Naive B cell (primary cell): ENCODE measurements at regions not wholly inside any gene's neighbourhood (a gene's known extent, or its start where the extent isn't known, plus 50 kb on each side); places are given as distances from the start of the nearest gene placed in this dataset.

ENCODE experiments used
- ATAC-seq, 2 donors: fragments of 150-1000 bp; cut with Tn5 transposase; 2 replicates each; pipeline ENCODE4 v1.10.0; 2021; ENCODE audit warnings: low read depth in 2 of 2, mild to moderate bottlenecking in 2 of 2, moderate library complexity in 2 of 2
- DNase-seq: peaks from one replicate; pipeline ENCODE4 v3.0.0; 2022
- H3K27ac Mint-ChIP-seq, 6 donors: one replicate each; pipeline ENCODE4 v1.8.0; 2020 to 2022; ENCODE audit warnings: mild to moderate bottlenecking in 6 of 6, mixed read lengths in 6 of 6, moderate library complexity in 5 of 6, inconsistent platforms in 2 of 6
- H3K27me3 Mint-ChIP-seq, 3 donors: one replicate each; pipeline ENCODE4 v1.8.0; 2021 to 2022; ENCODE audit warnings: mixed read lengths in 3 of 3, mild to moderate bottlenecking in 1 of 3
- H3K36me3 Mint-ChIP-seq, 2 donors: one replicate each; pipeline ENCODE4 v1.8.0; 2020 to 2022; ENCODE audit warnings: mixed read lengths in 2 of 2, inconsistent platforms in 1 of 2, mild to moderate bottlenecking in 1 of 2
- H3K4me1 Mint-ChIP-seq, 3 donors: one replicate each; pipeline ENCODE4 v1.8.0; 2020 to 2022; ENCODE audit warnings: mixed read lengths in 3 of 3, inconsistent platforms in 1 of 3, mild to moderate bottlenecking in 1 of 3, moderate library complexity in 1 of 3
- H3K4me3 Mint-ChIP-seq, 8 donors: one replicate each; pipeline ENCODE4 v1.8.0; 2020 to 2022; ENCODE audit warnings: mild to moderate bottlenecking in 8 of 8, mixed read lengths in 8 of 8, moderate library complexity in 8 of 8, inconsistent platforms in 2 of 8
- H3K9me3 Mint-ChIP-seq, 7 donors: one replicate each; pipeline ENCODE4 v1.8.0; 2020 to 2022; ENCODE audit warnings: mixed read lengths in 7 of 7, mild to moderate bottlenecking in 5 of 7, inconsistent platforms in 2 of 7, moderate library complexity in 1 of 7

- Mint-ChIP-seq H3K9me3 (peaks cover 0 to 7% (median 2%) of the 10 kb centered on the region in 7 donors), H3K4me1 (no peaks in the 10 kb centered on the region), H3K27me3 (no peaks in the 10 kb centered on the region), H3K27ac (no peak overlapping the region), H3K4me3 (no peak overlapping the region), H3K36me3 (no peaks in the 10 kb centered on the region)
- ATAC-seq (no peak), DNase-seq (no peak)
These were observed 781.2 kb upstream of the GRM7 start for GRCh38 chr3:6079561-6080179.

GRCh38 chr3:6088433-6088832 is 772.5 kb upstream of the GRM7 start:
- H3K36me3 Mint-ChIP-seq: no peaks in the 10 kb centered on the region
- no peak overlapping the region for H3K4me3 Mint-ChIP-seq
- no peak for DNase-seq
- no peaks in the 10 kb centered on the region for H3K27me3 Mint-ChIP-seq
- H3K4me1 Mint-ChIP-seq: no peaks in the 10 kb centered on the region
- peak overlapping the region in 1 of 6 donors; percentile 18 for H3K27ac Mint-ChIP-seq
- no peak for ATAC-seq
- H3K9me3 Mint-ChIP-seq: peaks cover 0 to 6% (median 0%) of the 10 kb centered on the region in 7 donors

- peaks cover 0 to 7% (median 0%) of the 10 kb centered on the region in 7 donors for H3K9me3 Mint-ChIP-seq
- H3K27ac Mint-ChIP-seq: no peak overlapping the region
- no peak overlapping the region for H3K4me3 Mint-ChIP-seq
- H3K36me3 Mint-ChIP-seq: no peaks in the 10 kb centered on the region
- H3K4me1 Mint-ChIP-seq: no peaks in the 10 kb centered on the region
- ATAC-seq (no peak), DNase-seq (no peak)
- H3K27me3 Mint-ChIP-seq: no peaks in the 10 kb centered on the region
These were observed 771.1 kb upstream of the GRM7 start for GRCh38 chr3:6089780-6090179.

GRCh38 chr3:6091262-6091661 is 769.7 kb upstream of the GRM7 start:
- H3K36me3 Mint-ChIP-seq: no peaks in the 10 kb centered on the region
- peaks cover 0 to 4% (median 0%) of the 10 kb centered on the region in 7 donors for H3K9me3 Mint-ChIP-seq
- H3K27me3 Mint-ChIP-seq: no peaks in the 10 kb centered on the region
- DNase-seq (no peak), ATAC-seq (no peak)
- no peaks in the 10 kb centered on the region for H3K4me1 Mint-ChIP-seq
- H3K4me3 Mint-ChIP-seq: no peak overlapping the region
- H3K27ac Mint-ChIP-seq: no peak overlapping the region

GRCh38 chr3:6095006-6095405 is 765.9 kb upstream of the GRM7 start:
- ATAC-seq (no peak), DNase-seq (no peak)
- no peaks in the 10 kb centered on the region for H3K4me1 Mint-ChIP-seq
- no peaks in the 10 kb centered on the region for H3K36me3 Mint-ChIP-seq
- H3K9me3 Mint-ChIP-seq: peaks cover 0 to 4% (median 0%) of the 10 kb centered on the region in 7 donors
- no peak overlapping the region for H3K27ac Mint-ChIP-seq
- no peak overlapping the region for H3K4me3 Mint-ChIP-seq
- H3K27me3 Mint-ChIP-seq: no peaks in the 10 kb centered on the region

GRCh38 chr3:6097021-6097420 is 763.9 kb upstream of the GRM7 start:
- Mint-ChIP-seq H3K36me3 (no peaks in the 10 kb centered on the region), H3K4me1 (no peaks in the 10 kb centered on the region), H3K9me3 (peaks cover 0 to 8% (median 0%) of the 10 kb centered on the region in 7 donors), H3K27me3 (no peaks in the 10 kb centered on the region), H3K27ac (no peak overlapping the region), H3K4me3 (no peak overlapping the region)
- no peak for ATAC-seq
- DNase-seq: no peak

GRCh38 chr3:6097556-6097955 is 763.4 kb upstream of the GRM7 start:
- Mint-ChIP-seq H3K36me3 (no peaks in the 10 kb centered on the region), H3K27me3 (no peaks in the 10 kb centered on the region), H3K4me1 (no peaks in the 10 kb centered on the region), H3K27ac (no peak overlapping the region), H3K4me3 (no peak overlapping the region), H3K9me3 (peaks cover 0 to 8% (median 0%) of the 10 kb centered on the region in 7 donors)
- DNase-seq (no peak), ATAC-seq (no peak)

GRCh38 chr3:6098516-6099157 is 762.3 kb upstream of the GRM7 start:
- no peaks in the 10 kb centered on the region for H3K36me3 Mint-ChIP-seq
- H3K9me3 Mint-ChIP-seq: peaks cover 0 to 8% (median 0%) of the 10 kb centered on the region in 7 donors
- H3K4me3 Mint-ChIP-seq: no peak overlapping the region
- DNase-seq (no peak), ATAC-seq (no peak)
- H3K27me3 Mint-ChIP-seq: no peaks in the 10 kb centered on the region
- H3K4me1 Mint-ChIP-seq: no peaks in the 10 kb centered on the region
- no peak overlapping the region for H3K27ac Mint-ChIP-seq

GRCh38 chr3:6099458-6100075 is 761.3 kb upstream of the GRM7 start:
- H3K9me3 Mint-ChIP-seq: peaks cover 0 to 6% (median 0%) of the 10 kb centered on the region in 7 donors
- DNase-seq (no peak), ATAC-seq (no peak)
- no peaks in the 10 kb centered on the region for H3K36me3 Mint-ChIP-seq
- no peak overlapping the region for H3K4me3 Mint-ChIP-seq
- no peaks in the 10 kb centered on the region for H3K4me1 Mint-ChIP-seq
- no peak overlapping the region for H3K27ac Mint-ChIP-seq
- H3K27me3 Mint-ChIP-seq: no peaks in the 10 kb centered on the region

GRCh38 chr3:6105187-6105586 is 755.7 kb upstream of the GRM7 start:
- no peaks in the 10 kb centered on the region for H3K27me3 Mint-ChIP-seq
- no peak overlapping the region for H3K27ac Mint-ChIP-seq
- H3K36me3 Mint-ChIP-seq: no peaks in the 10 kb centered on the region
- no peak overlapping the region for H3K4me3 Mint-ChIP-seq
- no peaks in the 10 kb centered on the region for H3K4me1 Mint-ChIP-seq
- DNase-seq (no peak), ATAC-seq (no peak)
- peaks cover 0 to 11% (median 5%) of the 10 kb centered on the region in 7 donors for H3K9me3 Mint-ChIP-seq

GRCh38 chr3:6108957-6109356 is 752.0 kb upstream of the GRM7 start:
- H3K27me3 Mint-ChIP-seq: no peaks in the 10 kb centered on the region
- H3K27ac Mint-ChIP-seq: no peak overlapping the region
- no peak overlapping the region for H3K4me3 Mint-ChIP-seq
- DNase-seq (no peak), ATAC-seq (no peak)
- no peaks in the 10 kb centered on the region for H3K36me3 Mint-ChIP-seq
- H3K9me3 Mint-ChIP-seq: peaks cover 0 to 7% (median 3%) of the 10 kb centered on the region in 7 donors
- H3K4me1 Mint-ChIP-seq: no peaks in the 10 kb centered on the region

GRCh38 chr3:6110451-6110850 is 750.5 kb upstream of the GRM7 start:
- Mint-ChIP-seq H3K4me1 (no peaks in the 10 kb centered on the region), H3K4me3 (no peak overlapping the region), H3K27me3 (no peaks in the 10 kb centered on the region), H3K9me3 (peaks cover 0 to 5% (median 3%) of the 10 kb centered on the region in 7 donors), H3K27ac (no peak overlapping the region), H3K36me3 (no peaks in the 10 kb centered on the region)
- no peak for ATAC-seq
- no peak for DNase-seq

GRCh38 chr3:6112546-6112945 is 748.4 kb upstream of the GRM7 start:
- no peak overlapping the region for H3K27ac Mint-ChIP-seq
- H3K27me3 Mint-ChIP-seq: no peaks in the 10 kb centered on the region
- H3K4me3 Mint-ChIP-seq: no peak overlapping the region
- peaks cover 0 to 4% (median 0%) of the 10 kb centered on the region in 7 donors for H3K9me3 Mint-ChIP-seq
- H3K36me3 Mint-ChIP-seq: no peaks in the 10 kb centered on the region
- H3K4me1 Mint-ChIP-seq: no peaks in the 10 kb centered on the region
- DNase-seq (no peak), ATAC-seq (no peak)

- H3K27ac Mint-ChIP-seq: no peak overlapping the region
- ATAC-seq (no peak), DNase-seq (no peak)
- no peaks in the 10 kb centered on the region for H3K4me1 Mint-ChIP-seq
- peaks cover 0 to 6% (median 0%) of the 10 kb centered on the region in 7 donors for H3K9me3 Mint-ChIP-seq
- H3K4me3 Mint-ChIP-seq: no peak overlapping the region
- no peaks in the 10 kb centered on the region for H3K27me3 Mint-ChIP-seq
- H3K36me3 Mint-ChIP-seq: no peaks in the 10 kb centered on the region
These were observed 747.6 kb upstream of the GRM7 start for GRCh38 chr3:6113338-6113737.
